ENCODE measurements at regions not wholly inside any gene's neighbourhood (a gene's known extent, or its start where the extent isn't known, plus 50 kb on each side); places are given as distances from the start of the nearest gene placed in this dataset.

- ChIA-PET CTCF (ENCODE audit: low intra/inter-chr PET ratio) (no interaction called here), POLR2A (no interaction called here)
- Histone ChIP-seq H3K4me2 (ENCODE audit: insufficient read depth, low read length) (no peak overlapping the region), H3K79me2 (ENCODE audit: control insufficient read depth, insufficient read depth, low read length) (no peaks in the 10 kb centered on the region), H4K20me1 (replicated peaks; ENCODE audit: control insufficient read depth, insufficient read depth, low read length) (no peaks in the 10 kb centered on the region), H3K9ac (ENCODE audit: insufficient read depth in 1 of 2, low read depth in 2 of 2, low read length in 2 of 2) (no peak overlapping the region), H3K36me3 (ENCODE audit: control insufficient read depth, insufficient read depth, low read length) (no peaks in the 10 kb centered on the region), H3K9me3 (replicated peaks; ENCODE audit: control insufficient read depth, insufficient read depth, low read depth, low read length) (no peaks in the 10 kb centered on the region; the same call in 1 of the 2 replicates), H3K27me3 (ENCODE audit: control insufficient read depth in 2 of 2, insufficient read depth in 2 of 2, low read length in 2 of 2) (no peaks in the 10 kb centered on the region), H3K4me1 (replicated peaks in 1 of 2; ENCODE audit: control insufficient read depth in 2 of 2, insufficient read depth in 2 of 2, low read length in 2 of 2) (no peaks in the 10 kb centered on the region), H3K4me3 (no peak overlapping the region), H3K9me1 (ENCODE audit: control insufficient read depth, insufficient read depth, low read length) (no peaks in the 10 kb centered on the region), H3K27ac (ENCODE audit: extremely low read depth, low read depth, low read length) (no peak overlapping the region), H2AFZ (ENCODE audit: low read depth, low read length) (no peak overlapping the region)
- intact Hi-C loops (cut with micrococcal nuclease) (no loop called here), in situ Hi-C loops (cut with MboI) (no loop called here)
- 5% methylated on average over 4 of the region's 4 CpGs for WGBS (ENCODE audit: insufficient coverage, low coverage, missing lambda C conversion rate)
- DNase-seq (ENCODE audit: extremely low read depth in 1 of 4, low spot score in 3 of 4) (no peak), ATAC-seq (no peak), FAIRE-seq (no peak)
- no TSS peak for BruUV-seq (replicated peaks)
- TF ChIP-seq ELF1 (tag; IDR thresholded peaks at IDR 0.05) (no peak), ZNF79 (CRISPR knock-in tag; IDR thresholded peaks at IDR 0.05; ENCODE audit: low read depth) (no peak), ETS2 (tag; IDR thresholded peaks at IDR 0.05; ENCODE audit: borderline replicate concordance, poor library complexity, severe bottlenecking) (no peak), ELF2 (CRISPR knock-in tag; IDR thresholded peaks at IDR 0.05) (no peak), KDM1A (IDR thresholded peaks at IDR 0.05) (no peak), SAP30 (IDR thresholded peaks at IDR 0.05; ENCODE audit: borderline replicate concordance, insufficient read depth, low read depth, low read length, poor library complexity, severe bottlenecking) (no peak), FOS (IDR thresholded peaks at IDR 0.05; ENCODE audit: extremely low read depth, insufficient read length) (no peak), ARID3B (CRISPR knock-in tag; IDR thresholded peaks at IDR 0.05; ENCODE audit: borderline replicate concordance) (no peak), ID3 (CRISPR knock-in tag; IDR thresholded peaks at IDR 0.05) (no peak), ID3 (tag; IDR thresholded peaks at IDR 0.05) (no peak), DLX4 (CRISPR knock-in tag; IDR thresholded peaks at IDR 0.05) (no peak), ZNF175 (CRISPR knock-in tag; IDR thresholded peaks at IDR 0.05; ENCODE audit: low read depth) (no peak), PRDM10 (IDR thresholded peaks at IDR 0.05; ENCODE audit: partially characterized antibody) (no peak), HES1 (IDR thresholded peaks at IDR 0.05; ENCODE audit: low read depth) (no peak), ZC3H11A (IDR thresholded peaks at IDR 0.05; ENCODE audit: low read depth, low read length) (no peak), RFX5 (IDR thresholded peaks at IDR 0.05; ENCODE audit: low read depth, low read length) (no peak)
These were observed 239.7 kb upstream of the FAM241A start for GRCh38 chr4:111905511-111905910.
